Endothelial cell of umbilical vein (primary cell): ENCODE measurements at regions not wholly inside any gene's neighbourhood (a gene's known extent, or its start where the extent isn't known, plus 50 kb on each side); places are given as distances from the start of the nearest gene placed in this dataset.
"Not testable (repeated sequence)": the region's sequence is repeated elsewhere in the genome, so short reads cannot be mapped to it uniquely, and the experiment has no call there.

Experiments
- BruUV-seq: library from RNA; stranded (reverse); fragments of 400-500 nt; replicated peaks from 2 replicates; lab custom pipeline; 2021; lab: Mats Ljungman, UMichigan
- CTCF ChIA-PET: fragments of 300-600, 350-600 bp; sonication (Branson Sonifier 250); formaldehyde crosslinking; loops from one replicate; lab custom pipeline; 2021; ENCODE audit warnings: antibody characterized with exemption, inconsistent platforms; lab: Charles Lee
- POLR2A ChIA-PET: fragments of 300-600, 350-600 bp; sonication (Branson Sonifier 250); formaldehyde crosslinking; loops from one replicate; lab custom pipeline; 2021; ENCODE audit warnings: antibody characterized with exemption, inconsistent platforms; lab: Charles Lee
- DNase-seq: peaks from one replicate; pipeline ENCODE4 v3.0.0-alpha.2; 2011; ENCODE audit warnings: low read depth, low spot score
- FAIRE-seq: peaks from 2 replicates; lab custom pipeline; 2011; peaks lifted over from hg19 to GRCh38; lab: Jason Lieb, UNC
- H2AFZ ChIP-seq: 2 replicates; pipeline ENCODE4 v1.6.0; 2012; ENCODE audit warnings: low read depth, low read length, control low read depth, inconsistent platforms
- H3K27ac ChIP-seq: 2 replicates; pipeline ENCODE4 v1.5.1; 2011; ENCODE audit warnings: low read depth, mild to moderate bottlenecking, control low read depth, low read length, moderate library complexity; ENCODE audit not compliant: insufficient read depth
- H3K27me3 ChIP-seq, 2 experiments: 2 replicates each; pipeline versions ENCODE4 v1.6.0 to v1.6.1; 2011; ENCODE audit warnings: low read length in 2 of 2, mixed read lengths in 1 of 2; ENCODE audit not compliant: control insufficient read depth in 2 of 2, insufficient read depth in 2 of 2
- H3K36me3 ChIP-seq, 2 experiments: 2 replicates in 1 of 2; 3 replicates in 1 of 2; pipeline ENCODE4 v1.5.1; 2011; ENCODE audit warnings: low read length in 2 of 2, mild to moderate bottlenecking in 1 of 2, moderate library complexity in 1 of 2; ENCODE audit not compliant: control insufficient read depth in 2 of 2, insufficient read depth in 2 of 2; ENCODE audit errors: extremely low read depth in 1 of 2
- H3K4me1 ChIP-seq: 3 replicates; pipeline ENCODE4 v1.5.1; 2011; ENCODE audit warnings: mild to moderate bottlenecking, low read length; ENCODE audit not compliant: control insufficient read depth, insufficient read depth; ENCODE audit errors: extremely low read depth
- H3K4me2 ChIP-seq: 2 replicates; pipeline ENCODE4 v1.6.1; 2011; ENCODE audit warnings: low read length, control low read depth, mixed read lengths; ENCODE audit not compliant: insufficient read depth
- H3K4me3 ChIP-seq, 3 experiments: fragments of 200-600 bp in 1 of 3; sonication (generic), shearing (Covaris generic) in 1 of 3; replicated peaks in 1 of 3; 2 replicates each; pipeline ENCODE4 v1.5.1; 2011 to 2016; ENCODE audit warnings: control low read depth in 3 of 3, low read length in 3 of 3, mild to moderate bottlenecking in 2 of 3, inconsistent platforms in 1 of 3, low read depth in 1 of 3, moderate library complexity in 1 of 3; ENCODE audit not compliant: insufficient read depth in 1 of 3
- H3K79me2 ChIP-seq: 2 replicates; pipeline ENCODE4 v1.6.0; 2012; ENCODE audit warnings: low read length, inconsistent platforms; ENCODE audit not compliant: control insufficient read depth, insufficient read depth
- H3K9ac ChIP-seq: replicated peaks from 2 replicates; pipeline ENCODE3; 2011; ENCODE audit warnings: low read length, control low read depth; ENCODE audit not compliant: insufficient read depth; ENCODE audit errors: extremely low read depth
- H3K9me1 ChIP-seq: replicated peaks from 3 replicates; pipeline ENCODE4 v1.6.0; 2011; ENCODE audit warnings: mild to moderate bottlenecking, low read length; ENCODE audit not compliant: control insufficient read depth, insufficient read depth; ENCODE audit errors: extremely low read depth
- H3K9me3 ChIP-seq: replicated peaks from 2 replicates; pipeline ENCODE4 v1.5.1; 2012; ENCODE audit warnings: low read length, inconsistent platforms; ENCODE audit not compliant: control insufficient read depth, insufficient read depth
- H4K20me1 ChIP-seq: replicated peaks from 2 replicates; pipeline ENCODE3; 2011; ENCODE audit warnings: mild to moderate bottlenecking, low read length; ENCODE audit not compliant: control insufficient read depth, insufficient read depth; ENCODE audit errors: extremely low read depth
- CTCF ChIP-seq, 2 donors: IDR thresholded peaks; 1 replicate in 1 of 2; 2 replicates in 1 of 2; pipeline ENCODE4 v1.5.1; 2011; ENCODE audit warnings: low read length in 2 of 2, mild to moderate bottlenecking in 2 of 2, moderate library complexity in 2 of 2, control low read depth in 1 of 2, inconsistent platforms in 1 of 2, low read depth in 1 of 2; ENCODE audit not compliant: insufficient read depth in 1 of 2; ENCODE audit errors: extremely low read depth in 1 of 2
- EZH2 ChIP-seq: IDR thresholded peaks from 2 replicates; pipeline ENCODE4 v1.6.1; 2012; ENCODE audit warnings: borderline replicate concordance, low read depth, mild to moderate bottlenecking, moderate library complexity, low read length, inconsistent platforms; ENCODE audit not compliant: severe bottlenecking
- FOS ChIP-seq: IDR thresholded peaks from 2 replicates; pipeline ENCODE4 v1.6.1; 2011; ENCODE audit warnings: mild to moderate bottlenecking, low read length, moderate library complexity, borderline replicate concordance; ENCODE audit not compliant: insufficient read depth
- GATA2 ChIP-seq: IDR thresholded peaks from 2 replicates; pipeline ENCODE4 v1.7.0; 2011; ENCODE audit warnings: low read depth, mild to moderate bottlenecking, moderate library complexity, mixed read lengths, low read length; ENCODE audit not compliant: insufficient read length, insufficient read depth
- JUN ChIP-seq: IDR thresholded peaks from 2 replicates; pipeline ENCODE4 v1.6.1; 2011; ENCODE audit warnings: borderline replicate concordance, low read depth; ENCODE audit not compliant: insufficient read length, insufficient read depth
- MAX ChIP-seq: IDR thresholded peaks from 2 replicates; pipeline ENCODE4 v1.6.1; 2011; ENCODE audit not compliant: insufficient read depth, insufficient read length
- MYC ChIP-seq: IDR thresholded peaks from one replicate; pipeline ENCODE4 v1.6.1; 2011; ENCODE audit warnings: mild to moderate bottlenecking, low read depth, low read length
- POLR2A ChIP-seq: IDR thresholded peaks from 2 replicates; pipeline ENCODE4 v1.6.1; 2012; ENCODE audit warnings: low read depth, mild to moderate bottlenecking, control low read depth, low read length
- POLR2AphosphoS5 ChIP-seq: IDR thresholded peaks from 2 replicates; pipeline ENCODE4 v1.6.1; 2012; ENCODE audit warnings: low read depth, mild to moderate bottlenecking, control low read depth, low read length, moderate library complexity; ENCODE audit not compliant: insufficient read depth
- dilution Hi-C: fragments of 300-500 bp; cut with MboI; formaldehyde crosslinking; loops from one replicate; pipeline ENCODE4 v1.15.0; 2019; ENCODE audit warnings: low sequenced_read_pairs; ENCODE audit not compliant: extremely low pct_ligation_motif_present
- intact Hi-C: fragments of 100-400 bp; cut with micrococcal nuclease; formaldehyde crosslinking; loops from one replicate; pipeline ENCODE4 v1.10.0; 2022

GRCh38 chr12:56863789-56864188 is 70.4 kb downstream of the SDR9C7 start:
- DNase-seq (no peak), FAIRE-seq (no peak)
- dilution Hi-C loops (no loop called here), intact Hi-C loops (no loop called here)
- H3K36me3 ChIP-seq: no peaks in the 10 kb centered on the region
- no peaks in the 10 kb centered on the region for H4K20me1 ChIP-seq
- ChIA-PET CTCF (no interaction called here), POLR2A (no interaction called here)
- no peaks in the 10 kb centered on the region for H3K4me1 ChIP-seq
- H3K9me3 ChIP-seq: no peaks in the 10 kb centered on the region
- H3K4me3 ChIP-seq: no peak overlapping the region
- no TSS peak for BruUV-seq
- H3K9ac ChIP-seq: no peak overlapping the region
- peaks cover under 1 to 3% of the 10 kb centered on the region in 2 experiments for H3K27me3 ChIP-seq
- no peak overlapping the region for H2AFZ ChIP-seq
- no peak overlapping the region for H3K27ac ChIP-seq
- no peaks in the 10 kb centered on the region for H3K79me2 ChIP-seq
- no peak for TF ChIP-seq POLR2AphosphoS5
- H3K4me2 ChIP-seq: no peak overlapping the region
- no peaks in the 10 kb centered on the region for H3K9me1 ChIP-seq

- H3K9ac ChIP-seq: no peak overlapping the region
- no peak for TF ChIP-seq MAX
- TF ChIP-seq JUN: no peak
- TF ChIP-seq GATA2: no peak
- no peak for TF ChIP-seq EZH2
- no peak for TF ChIP-seq MYC
- no peak for TF ChIP-seq POLR2A
- no peak for TF ChIP-seq POLR2AphosphoS5
- TF ChIP-seq FOS: no peak
- TF ChIP-seq CTCF (IDR thresholded peaks at IDR 0.05; ENCODE audit: extremely low read depth in 1 of 2, insufficient read depth in 1 of 2, low read depth in 1 of 2, low read length in 2 of 2): no peak
These were observed 71.9 kb downstream of the SDR9C7 start for GRCh38 chr12:56862264-56862663.

GRCh38 chr12:56853392-56853978 is 80.7 kb downstream of the SDR9C7 start:
- H4K20me1 ChIP-seq, dilution Hi-C loops: not testable (repeated sequence)

More at GRCh38 chr12:56862264-56862663, 71.9 kb downstream of the SDR9C7 start:
- no peaks in the 10 kb centered on the region for H3K9me1 ChIP-seq
- H3K9me3 ChIP-seq: no peaks in the 10 kb centered on the region
- no peak for DNase-seq
- no peak overlapping the region for H2AFZ ChIP-seq
- H3K36me3 ChIP-seq: no peaks in the 10 kb centered on the region
- no peak overlapping the region for H3K4me2 ChIP-seq
- H4K20me1 ChIP-seq: no peaks in the 10 kb centered on the region
- H3K27me3 ChIP-seq: peaks cover 1 to 3% of the 10 kb centered on the region in 2 experiments
- H3K4me3 ChIP-seq: no peak overlapping the region
- no peak overlapping the region for H3K27ac ChIP-seq
- no peaks in the 10 kb centered on the region for H3K79me2 ChIP-seq
- intact Hi-C loops: no loop called here
- BruUV-seq: no TSS peak
- H3K4me1 ChIP-seq: no peaks in the 10 kb centered on the region
- ChIA-PET POLR2A (no interaction called here), CTCF (no interaction called here)
- FAIRE-seq: no peak
- dilution Hi-C loops: no loop called here

More at GRCh38 chr12:56853392-56853978, 80.7 kb downstream of the SDR9C7 start:
- H3K27ac ChIP-seq, H3K9me1 ChIP-seq, H2AFZ ChIP-seq, CTCF ChIA-PET, H3K4me2 ChIP-seq, BruUV-seq, DNase-seq, H3K79me2 ChIP-seq, H3K36me3 ChIP-seq, H3K9me3 ChIP-seq, H3K4me3 ChIP-seq, H3K9ac ChIP-seq, FAIRE-seq, H3K27me3 ChIP-seq, H3K4me1 ChIP-seq, POLR2A ChIA-PET, intact Hi-C loops: not testable (repeated sequence)
